MM.1S (cell line): ENCODE measurements at regions not wholly inside any gene's neighbourhood (a gene's known extent, or its start where the extent isn't known, plus 50 kb on each side); places are given as distances from the start of the nearest gene placed in this dataset.

Experiments
- EZH2 ChIP-seq: fragments of 300-600 bp; sonication (generic); optimal IDR thresholded peaks from 2 replicates; pipeline ENCODE3; 2017; ENCODE audit warnings: low read depth, mild to moderate bottlenecking, antibody characterized with exemption, low read length, mixed read lengths
- EZH2phosphoT487 ChIP-seq: fragments of 300-600 bp; sonication (generic); IDR thresholded peaks from 2 replicates; pipeline ENCODE4 v1.6.1; 2018; ENCODE audit warnings: antibody characterized with exemption, low read length
- TF ChIP-seq, protein P1 (sequence below): fragments of 300-600 bp; sonication (generic); IDR thresholded peaks from 2 replicates; pipeline ENCODE4 v1.5.1; 2016; ENCODE audit warnings: antibody characterized with exemption, low read length, mixed read lengths

DNA sequence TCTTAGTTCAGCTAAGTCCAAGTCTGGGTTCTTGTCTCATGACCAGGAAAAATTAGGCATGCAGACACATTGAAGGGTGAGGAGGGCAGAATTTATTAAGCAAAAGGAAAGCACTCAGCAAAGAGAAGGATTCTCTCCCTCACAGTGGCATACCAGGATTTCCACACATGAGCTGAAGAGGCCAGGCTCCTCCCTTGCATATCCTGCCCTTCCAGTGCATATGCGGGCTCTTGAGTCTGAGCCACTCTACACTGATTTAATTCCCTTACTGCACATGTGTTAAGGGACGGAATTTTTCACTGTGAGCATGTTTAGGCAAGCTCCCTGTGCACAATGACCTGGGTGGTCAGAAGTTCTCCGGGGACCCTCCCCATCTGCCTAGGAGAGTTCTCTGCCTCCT is 652.7 kb upstream of the POM121L12 start:
- TF ChIP-seq, protein P1, sequence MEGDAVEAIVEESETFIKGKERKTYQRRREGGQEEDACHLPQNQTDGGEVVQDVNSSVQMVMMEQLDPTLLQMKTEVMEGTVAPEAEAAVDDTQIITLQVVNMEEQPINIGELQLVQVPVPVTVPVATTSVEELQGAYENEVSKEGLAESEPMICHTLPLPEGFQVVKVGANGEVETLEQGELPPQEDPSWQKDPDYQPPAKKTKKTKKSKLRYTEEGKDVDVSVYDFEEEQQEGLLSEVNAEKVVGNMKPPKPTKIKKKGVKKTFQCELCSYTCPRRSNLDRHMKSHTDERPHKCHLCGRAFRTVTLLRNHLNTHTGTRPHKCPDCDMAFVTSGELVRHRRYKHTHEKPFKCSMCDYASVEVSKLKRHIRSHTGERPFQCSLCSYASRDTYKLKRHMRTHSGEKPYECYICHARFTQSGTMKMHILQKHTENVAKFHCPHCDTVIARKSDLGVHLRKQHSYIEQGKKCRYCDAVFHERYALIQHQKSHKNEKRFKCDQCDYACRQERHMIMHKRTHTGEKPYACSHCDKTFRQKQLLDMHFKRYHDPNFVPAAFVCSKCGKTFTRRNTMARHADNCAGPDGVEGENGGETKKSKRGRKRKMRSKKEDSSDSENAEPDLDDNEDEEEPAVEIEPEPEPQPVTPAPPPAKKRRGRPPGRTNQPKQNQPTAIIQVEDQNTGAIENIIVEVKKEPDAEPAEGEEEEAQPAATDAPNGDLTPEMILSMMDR: no peak
- TF ChIP-seq EZH2: no peak
- no peak for TF ChIP-seq EZH2phosphoT487
